ENCODE measurements at regions not wholly inside any gene's neighbourhood (a gene's known extent, or its start where the extent isn't known, plus 50 kb on each side); places are given as distances from the start of the nearest gene placed in this dataset.
A peak's percentile ranks its signal among the peaks of the same experiment; 100 is the strongest.

DNA sequence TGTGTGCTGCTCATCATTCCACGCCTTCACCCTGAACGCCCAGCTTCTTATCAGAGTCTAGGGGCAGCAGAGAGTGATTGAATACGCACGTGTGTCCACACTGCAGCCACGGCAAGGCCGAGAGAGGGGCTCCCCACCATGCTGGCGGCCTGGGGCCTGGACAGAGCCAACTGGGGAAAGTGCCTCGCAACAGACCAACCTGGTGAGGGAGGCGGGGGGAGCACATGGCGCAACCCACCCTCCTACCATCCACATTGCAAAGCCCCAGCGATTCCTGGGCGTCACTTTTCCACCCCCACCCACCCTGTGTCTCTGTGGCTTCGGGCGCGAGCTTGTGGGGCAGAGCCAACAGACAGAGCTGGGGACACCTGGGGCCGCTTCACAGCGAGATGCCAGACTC lies 66.4 kb upstream of the DUSP22 start:
- H3K9me3 Mint-ChIP-seq, result peaks cover 8% of the 10 kb centered on the region
- peak overlapping the region; percentile 65 for H3K4me3 Mint-ChIP-seq
- no peaks in the 10 kb centered on the region for H3K36me3 Mint-ChIP-seq (ENCODE audit: low read depth)
- DNase-seq (ENCODE audit: low spot score), result no peak
- no peaks in the 10 kb centered on the region for H3K27me3 Mint-ChIP-seq (ENCODE audit: insufficient read depth)
- peak overlapping the region; percentile 96 for H3K27ac Mint-ChIP-seq
- peaks cover 89% of the 10 kb centered on the region for H3K4me1 Mint-ChIP-seq (ENCODE audit: low read depth)
- intact Hi-C loops (cut with micrococcal nuclease), result loop anchor here (1.0 to 2.0 kb wide), 13 partner anchors 10 to 466 kb away; partner anchors contain the start of genes DUSP22 and IRF4

DNA sequence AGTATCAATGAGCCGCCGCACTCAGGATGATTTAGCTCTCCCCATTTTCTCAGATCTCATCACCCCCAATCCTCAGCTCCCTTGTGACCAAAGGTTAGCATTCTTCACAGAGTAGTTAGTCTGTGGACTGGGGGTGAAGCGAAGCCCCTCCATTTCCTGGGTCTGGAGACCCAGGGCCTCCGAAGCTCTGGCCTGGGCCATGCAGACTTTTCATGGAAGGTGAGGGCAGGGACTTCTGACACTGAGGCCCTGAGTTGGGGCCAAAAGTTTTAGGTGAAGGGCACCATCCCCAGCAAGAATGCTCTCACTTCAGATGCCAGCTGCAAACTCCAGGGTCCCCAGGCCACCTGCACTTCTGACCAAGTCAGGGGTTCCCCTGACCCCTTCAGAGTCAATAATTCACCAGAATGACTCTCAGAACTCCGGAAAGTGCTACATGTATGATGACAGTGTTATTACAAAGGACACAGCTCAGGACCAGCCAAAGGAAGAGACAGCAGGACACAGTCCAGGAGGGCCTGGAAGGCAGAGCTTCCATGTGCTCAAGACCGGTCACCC lies 65.7 kb upstream of the DUSP22 start:
- no peak for DNase-seq (ENCODE audit: low spot score)
- peak overlapping the region; percentile 96 for H3K27ac Mint-ChIP-seq
- peaks cover 8% of the 10 kb centered on the region for H3K9me3 Mint-ChIP-seq
- intact Hi-C loops (cut with micrococcal nuclease), result no loop called here
- H3K4me1 Mint-ChIP-seq (ENCODE audit: low read depth), result peaks cover 87% of the 10 kb centered on the region
- peak overlapping the region; percentile 26 for H3K4me3 Mint-ChIP-seq
- H3K27me3 Mint-ChIP-seq (ENCODE audit: insufficient read depth), result no peaks in the 10 kb centered on the region
- H3K36me3 Mint-ChIP-seq (ENCODE audit: low read depth), result no peaks in the 10 kb centered on the region

DNA sequence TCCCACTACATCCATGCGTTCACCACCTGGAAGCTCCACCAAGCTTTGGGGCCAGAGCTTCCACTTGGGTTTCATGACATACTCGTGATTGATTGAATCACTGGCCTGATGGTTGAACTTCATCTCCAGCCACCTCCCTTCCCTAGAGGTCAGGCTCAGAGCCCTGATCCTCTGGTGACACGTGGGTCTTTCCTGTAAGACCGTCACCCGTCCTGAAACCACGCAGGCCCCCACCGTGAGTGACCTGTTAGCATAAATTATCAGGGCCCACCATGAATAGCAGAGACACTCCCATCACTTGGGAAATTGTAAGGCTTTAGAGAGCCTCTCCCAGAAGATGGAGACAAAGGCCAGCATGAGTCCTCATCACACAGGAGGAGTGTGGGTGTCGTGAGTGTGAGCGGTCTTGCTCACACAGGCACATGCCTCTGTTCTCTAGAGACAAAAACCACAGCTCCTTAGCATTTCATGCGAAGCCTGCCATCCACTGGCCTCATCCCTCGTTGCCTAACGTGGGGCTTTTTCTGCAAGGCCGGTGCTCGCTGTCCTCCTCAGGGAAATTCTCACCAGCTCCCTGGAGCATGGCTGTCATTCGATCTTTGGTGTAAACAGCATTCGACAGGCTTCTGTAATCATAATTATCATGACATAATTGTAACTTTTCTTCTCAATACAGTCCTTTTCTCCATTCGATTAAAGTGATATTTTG lies 65.1 kb upstream of the DUSP22 start:
- H3K9me3 Mint-ChIP-seq, result peaks cover 8% of the 10 kb centered on the region

DNA sequence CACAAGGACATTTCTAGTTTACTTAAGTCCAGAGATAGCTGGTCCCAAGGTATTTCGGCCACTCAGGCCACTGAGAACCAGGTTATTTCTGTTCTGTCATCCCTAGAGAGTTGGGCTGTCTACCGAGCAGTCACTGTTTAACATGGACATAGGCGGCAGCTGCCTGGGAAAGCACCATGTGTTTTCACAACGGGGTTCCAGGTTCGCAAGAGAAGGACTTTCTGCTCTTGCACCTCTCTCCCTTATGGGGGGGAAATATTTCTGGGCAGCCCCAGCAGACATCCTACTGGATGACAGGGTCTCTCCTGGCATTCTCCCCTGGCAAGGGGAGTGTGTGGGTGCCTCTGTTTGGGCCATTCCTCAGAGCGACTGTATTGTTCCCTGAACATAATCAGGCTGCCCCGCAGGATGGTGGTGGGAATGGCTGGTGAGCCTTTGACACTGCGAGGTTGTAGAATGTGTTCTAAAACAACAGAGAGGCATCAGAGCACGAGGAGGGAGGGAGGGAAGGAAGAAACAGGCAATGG lies 64.4 kb upstream of the DUSP22 start:
- Mint-ChIP-seq H3K4me1 (ENCODE audit: low read depth) (peaks cover 86% of the 10 kb centered on the region), H3K4me3 (no peak overlapping the region), H3K36me3 (ENCODE audit: low read depth) (no peaks in the 10 kb centered on the region), H3K27me3 (ENCODE audit: insufficient read depth) (no peaks in the 10 kb centered on the region), H3K27ac (no peak overlapping the region), H3K9me3 (peaks cover 8% of the 10 kb centered on the region)
- no peak for DNase-seq (ENCODE audit: low spot score)
- intact Hi-C loops (cut with micrococcal nuclease), result no loop called here

More for the DNA sequence above, 65.1 kb upstream of the DUSP22 start:
- intact Hi-C loops (cut with micrococcal nuclease), result no loop called here
- no peaks in the 10 kb centered on the region for H3K36me3 Mint-ChIP-seq (ENCODE audit: low read depth)
- no peak for DNase-seq (ENCODE audit: low spot score)
- H3K27me3 Mint-ChIP-seq (ENCODE audit: insufficient read depth), result no peaks in the 10 kb centered on the region
- peak overlapping the region; percentile 12 for H3K27ac Mint-ChIP-seq
- no peak overlapping the region for H3K4me3 Mint-ChIP-seq
- H3K4me1 Mint-ChIP-seq (ENCODE audit: low read depth), result peaks cover 86% of the 10 kb centered on the region

DNA sequence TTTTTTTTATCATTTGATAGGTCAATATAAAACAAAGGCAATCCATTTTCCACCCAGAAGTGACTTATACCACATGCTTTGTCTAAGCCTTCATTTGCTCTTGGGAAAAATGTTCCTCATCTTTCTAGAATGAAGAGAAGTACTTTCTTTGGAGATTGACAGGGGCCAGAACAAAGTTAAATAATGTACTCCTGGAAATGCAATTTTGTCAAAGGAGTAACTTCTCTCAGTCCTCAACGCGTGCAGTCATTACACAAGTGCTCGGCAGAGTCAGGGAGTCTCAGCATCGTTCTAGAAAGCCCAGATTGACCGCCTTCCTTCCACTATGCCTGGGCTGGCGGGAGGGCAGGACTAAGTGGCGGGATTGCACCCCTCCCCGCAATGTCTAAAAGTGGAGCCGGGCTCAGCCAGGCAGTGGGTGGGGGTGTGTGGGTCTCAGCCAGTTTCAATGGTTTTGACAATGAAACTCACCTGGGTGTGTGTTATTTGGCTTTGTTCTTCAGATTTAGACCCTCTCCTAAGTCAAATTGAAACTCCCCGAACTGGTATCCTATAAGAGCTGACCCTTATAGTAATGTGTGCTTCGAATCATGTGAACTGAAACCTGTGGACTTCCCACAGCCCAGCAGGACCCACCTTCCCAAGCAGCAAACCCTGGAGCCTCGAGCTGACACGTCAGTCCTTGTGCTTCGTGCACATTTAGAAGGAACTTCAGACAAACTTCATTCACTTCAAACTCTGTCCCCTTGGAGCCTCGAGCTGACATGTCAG lies 63.2 kb upstream of the DUSP22 start:
- H3K27me3 Mint-ChIP-seq (ENCODE audit: insufficient read depth), result no peaks in the 10 kb centered on the region
- no peaks in the 10 kb centered on the region for H3K36me3 Mint-ChIP-seq (ENCODE audit: low read depth)
- peaks cover 8% of the 10 kb centered on the region for H3K9me3 Mint-ChIP-seq
- intact Hi-C loops (cut with micrococcal nuclease), result no loop called here
- no peak overlapping the region for H3K4me3 Mint-ChIP-seq
- no peak overlapping the region for H3K27ac Mint-ChIP-seq
- peaks cover 80% of the 10 kb centered on the region for H3K4me1 Mint-ChIP-seq (ENCODE audit: low read depth)
- DNase-seq (ENCODE audit: low spot score), result no peak

DNA sequence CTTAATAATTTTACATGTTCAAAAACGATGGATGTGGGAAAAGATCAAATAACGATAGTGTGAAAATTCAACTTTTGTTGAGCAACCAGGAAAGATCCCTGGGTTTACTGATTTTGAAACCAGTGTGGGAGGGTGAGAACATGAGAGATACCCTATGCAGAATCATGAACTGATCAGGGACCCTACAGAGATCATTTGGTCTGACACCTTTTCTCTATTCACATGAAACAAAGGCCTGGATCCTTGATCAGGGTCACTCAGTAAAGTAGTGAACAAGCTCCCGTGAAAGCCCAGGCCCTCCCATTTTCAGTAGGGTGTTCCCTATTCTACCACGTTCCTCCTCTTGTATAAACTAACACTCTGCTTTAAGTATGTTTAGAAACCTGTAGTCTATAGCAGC lies 60.5 kb upstream of the DUSP22 start:
- intact Hi-C loops (cut with micrococcal nuclease), result loop anchor here (1.0 kb wide), 2 partner anchors 10 to 21 kb away; no protein-coding TSS in a partner anchor
- Mint-ChIP-seq H3K9me3 (peaks cover 4% of the 10 kb centered on the region), H3K27ac (no peak overlapping the region), H3K4me3 (no peak overlapping the region), H3K27me3 (ENCODE audit: insufficient read depth) (no peaks in the 10 kb centered on the region), H3K36me3 (ENCODE audit: low read depth) (peaks cover 2% of the 10 kb centered on the region), H3K4me1 (ENCODE audit: low read depth) (peaks cover 78% of the 10 kb centered on the region)
- no peak for DNase-seq (ENCODE audit: low spot score)

DNA sequence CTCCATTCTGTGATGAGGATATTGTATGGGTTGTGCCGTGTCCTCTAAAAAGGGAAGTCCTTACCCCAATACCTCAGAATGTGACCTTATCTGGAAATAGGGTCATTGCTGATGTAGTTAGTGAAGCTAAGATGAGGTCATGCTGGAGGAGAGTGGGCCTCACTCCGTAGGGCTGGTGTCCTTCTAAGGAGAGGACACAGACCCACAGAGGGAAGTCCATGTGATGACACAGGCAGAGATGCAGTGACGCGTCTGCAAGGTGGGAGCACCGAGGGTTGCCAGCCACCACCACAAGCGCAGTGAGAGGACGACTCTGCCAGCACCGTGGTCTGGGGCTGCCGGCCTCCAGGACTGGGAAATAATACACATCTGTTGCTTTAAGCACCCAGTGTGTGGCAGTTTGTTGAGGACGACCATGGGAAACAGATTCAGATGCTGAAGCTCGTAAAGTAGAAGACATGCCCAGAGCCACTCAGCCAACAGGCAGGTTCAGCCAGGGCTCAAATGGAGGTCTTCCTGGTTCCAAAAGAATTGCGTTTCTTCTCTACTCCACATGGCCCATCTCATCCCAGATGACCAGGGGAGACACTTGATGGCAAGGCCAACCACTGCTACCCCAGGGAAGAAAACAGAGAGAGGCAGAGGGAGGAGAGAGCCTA lies 59.2 kb upstream of the DUSP22 start:
- peak overlapping the region; percentile 40 for H3K27ac Mint-ChIP-seq
- intact Hi-C loops (cut with micrococcal nuclease), result no loop called here
- peaks cover 2% of the 10 kb centered on the region for H3K36me3 Mint-ChIP-seq (ENCODE audit: low read depth)
- H3K27me3 Mint-ChIP-seq (ENCODE audit: insufficient read depth), result no peaks in the 10 kb centered on the region
- no peaks in the 10 kb centered on the region for H3K9me3 Mint-ChIP-seq
- DNase-seq (ENCODE audit: low spot score), result no peak
- peaks cover 76% of the 10 kb centered on the region for H3K4me1 Mint-ChIP-seq (ENCODE audit: low read depth)
- H3K4me3 Mint-ChIP-seq, result no peak overlapping the region

DNA sequence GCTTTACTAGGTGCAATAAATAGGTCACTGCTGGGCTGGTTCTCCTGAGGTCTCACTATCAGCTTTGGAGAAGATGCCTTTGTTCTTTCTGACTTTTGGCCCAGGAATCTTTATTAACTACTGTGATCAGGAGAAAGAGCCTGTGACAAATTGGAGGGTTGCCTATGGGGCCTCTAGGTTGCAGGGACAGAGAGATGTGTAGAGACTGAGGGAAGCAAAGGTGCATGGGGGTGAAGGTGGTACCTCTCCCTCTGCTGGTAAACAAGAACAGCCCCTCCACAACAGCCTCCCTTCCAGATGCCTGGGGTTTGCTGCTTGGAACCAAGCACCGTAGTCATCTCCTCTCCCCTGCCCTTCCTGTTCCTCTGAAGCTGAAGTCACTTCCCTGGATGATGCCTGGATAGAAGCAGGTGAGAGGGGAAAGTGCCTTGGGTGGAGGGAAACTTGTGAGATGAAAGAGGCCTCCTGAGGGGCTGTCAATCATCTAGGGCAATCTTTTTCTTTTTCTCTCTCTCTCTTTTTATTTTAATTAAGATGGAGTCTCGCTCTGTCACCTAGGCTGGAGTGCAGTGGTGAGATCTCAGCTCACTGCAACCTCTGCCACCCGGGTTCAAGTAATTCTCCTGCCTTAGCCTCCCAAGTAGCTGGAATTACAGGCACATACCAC lies 57.4 kb upstream of the DUSP22 start:
- Mint-ChIP-seq H3K27me3 (ENCODE audit: insufficient read depth) (no peaks in the 10 kb centered on the region), H3K27ac (peak overlapping the region; percentile 26), H3K4me3 (no peak overlapping the region), H3K9me3 (no peaks in the 10 kb centered on the region), H3K36me3 (ENCODE audit: low read depth) (peaks cover 2% of the 10 kb centered on the region), H3K4me1 (ENCODE audit: low read depth) (peaks cover 67% of the 10 kb centered on the region)
- no peak for DNase-seq (ENCODE audit: low spot score)
- intact Hi-C loops (cut with micrococcal nuclease), result no loop called here

DNA sequence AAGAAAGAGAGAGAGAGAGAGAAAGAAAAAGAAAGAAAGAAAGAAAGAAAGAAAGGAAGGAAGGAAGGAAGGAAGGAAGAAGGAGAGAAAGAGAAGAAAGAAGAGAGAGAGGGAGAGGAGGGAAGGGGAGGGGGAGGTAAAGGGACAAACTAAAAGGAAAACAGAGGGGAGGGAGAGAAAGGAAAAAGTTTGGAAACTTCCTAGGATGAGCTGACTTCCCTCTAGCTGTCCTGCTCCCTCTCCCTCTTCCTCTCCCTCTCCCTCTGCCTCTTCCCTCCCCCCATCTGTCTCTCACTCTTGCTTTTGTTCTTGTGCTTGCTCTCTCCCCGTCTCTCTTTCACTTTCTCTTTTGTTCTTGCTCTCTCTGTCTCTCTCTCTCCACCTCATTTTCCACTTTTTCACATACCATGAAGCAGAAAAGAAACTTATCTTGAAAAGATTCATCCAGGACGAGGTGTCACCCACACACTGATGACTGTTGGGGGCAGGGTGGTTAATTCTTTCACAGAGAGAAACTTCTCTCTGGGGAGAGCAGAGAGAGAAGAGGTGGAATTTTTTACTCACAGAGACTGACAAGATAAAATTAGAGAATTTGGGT lies 56.4 kb upstream of the DUSP22 start:
- peak; percentile 41 for DNase-seq (ENCODE audit: low spot score)
- peak overlapping the region; percentile 56 for H3K4me3 Mint-ChIP-seq
- peak overlapping the region; percentile 88 for H3K27ac Mint-ChIP-seq
- peaks cover 57% of the 10 kb centered on the region for H3K4me1 Mint-ChIP-seq (ENCODE audit: low read depth)
- peaks cover 2% of the 10 kb centered on the region for H3K36me3 Mint-ChIP-seq (ENCODE audit: low read depth)
- H3K9me3 Mint-ChIP-seq, result no peaks in the 10 kb centered on the region
- intact Hi-C loops (cut with micrococcal nuclease), result loop anchor here (1.0 kb wide), 7 partner anchors 11 to 56 kb away; partner anchors contain the start of gene DUSP22
- no peaks in the 10 kb centered on the region for H3K27me3 Mint-ChIP-seq (ENCODE audit: insufficient read depth)

DNA sequence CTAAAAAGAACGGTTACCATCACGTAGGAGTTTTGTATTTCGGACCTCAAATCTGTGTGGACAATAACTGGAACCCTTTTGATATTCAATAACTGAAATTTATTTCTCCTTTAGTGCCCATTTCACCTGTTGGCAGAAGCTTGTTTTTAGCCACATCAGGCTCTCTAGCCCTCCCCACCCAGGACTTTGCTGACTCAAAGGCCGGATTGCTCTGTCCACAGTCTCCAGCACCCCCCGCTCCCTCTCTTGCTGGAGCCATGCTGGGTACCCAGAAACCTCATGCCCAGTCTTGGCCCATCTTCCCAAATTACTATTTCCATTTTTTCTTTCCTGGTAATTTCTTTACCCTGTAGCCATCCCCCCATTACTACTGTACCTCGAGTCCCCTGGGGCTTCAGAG lies 55.8 kb upstream of the DUSP22 start:
- Mint-ChIP-seq H3K9me3 (no peaks in the 10 kb centered on the region), H3K27me3 (ENCODE audit: insufficient read depth) (no peaks in the 10 kb centered on the region), H3K27ac (peak overlapping the region; percentile 54), H3K4me1 (ENCODE audit: low read depth) (peaks cover 52% of the 10 kb centered on the region), H3K36me3 (ENCODE audit: low read depth) (peaks cover 2% of the 10 kb centered on the region), H3K4me3 (no peak overlapping the region)
- intact Hi-C loops (cut with micrococcal nuclease), result loop anchor here (1.0 kb wide), 7 partner anchors 11 to 56 kb away; partner anchors contain the start of gene DUSP22
- no peak for DNase-seq (ENCODE audit: low spot score)

DNA sequence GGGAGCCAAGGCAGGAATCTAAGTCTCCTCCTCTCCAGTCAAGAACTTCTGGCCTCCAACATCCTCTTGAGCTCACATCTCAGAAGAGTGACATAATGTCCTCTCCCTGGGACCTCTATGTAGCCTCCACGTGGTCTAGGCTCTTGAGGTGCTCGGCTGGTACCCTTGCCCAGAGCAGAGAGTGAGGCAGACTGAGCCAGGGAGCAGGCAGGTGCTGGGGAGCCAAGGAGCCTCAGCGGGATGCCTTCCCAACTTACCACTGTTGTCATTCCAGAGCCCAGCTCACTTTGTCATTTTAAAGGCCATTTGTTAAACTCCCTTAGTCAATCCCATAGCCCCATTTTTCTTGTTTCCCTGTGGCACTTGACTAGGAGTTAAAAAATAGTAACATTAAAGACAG lies 52.1 kb upstream of the DUSP22 start:
- Mint-ChIP-seq H3K36me3 (ENCODE audit: low read depth) (peaks cover 2% of the 10 kb centered on the region), H3K4me3 (no peak overlapping the region), H3K27ac (no peak overlapping the region), H3K4me1 (ENCODE audit: low read depth) (peaks cover 25% of the 10 kb centered on the region), H3K27me3 (ENCODE audit: insufficient read depth) (peaks cover 3% of the 10 kb centered on the region), H3K9me3 (peaks cover 5% of the 10 kb centered on the region)
- DNase-seq (ENCODE audit: low spot score), result no peak
- intact Hi-C loops (cut with micrococcal nuclease), result no loop called here

DNA sequence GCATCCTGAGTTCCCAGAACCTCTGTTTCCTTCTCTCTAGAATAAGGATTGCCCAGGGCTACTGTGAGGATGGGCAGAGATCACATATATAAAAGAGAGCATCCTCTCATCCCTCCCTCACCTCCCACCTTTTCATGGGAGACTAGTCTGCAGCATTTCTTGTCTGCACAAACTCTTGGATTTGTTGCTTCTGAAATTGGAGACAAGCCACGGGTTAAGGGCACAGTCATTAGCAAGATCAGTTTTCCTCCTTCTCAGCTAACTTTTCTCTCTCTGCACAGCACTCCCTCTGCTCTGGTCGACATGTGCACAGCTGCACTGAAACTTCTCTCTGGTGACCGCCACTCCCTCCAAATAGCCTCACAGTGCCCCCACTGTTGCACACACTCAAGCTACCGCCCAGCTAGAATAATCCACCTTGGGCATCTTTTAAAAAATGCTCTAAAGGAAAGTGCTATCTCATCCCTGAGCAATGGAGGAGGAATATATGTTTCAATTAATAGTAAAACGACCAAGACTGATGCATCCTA lies 50.9 kb upstream of the DUSP22 start:
- Mint-ChIP-seq H3K27ac (no peak overlapping the region), H3K4me3 (no peak overlapping the region), H3K27me3 (ENCODE audit: insufficient read depth) (peaks cover 3% of the 10 kb centered on the region), H3K4me1 (ENCODE audit: low read depth) (peaks cover 13% of the 10 kb centered on the region), H3K9me3 (peaks cover 8% of the 10 kb centered on the region), H3K36me3 (ENCODE audit: low read depth) (peaks cover 2% of the 10 kb centered on the region)
- DNase-seq (ENCODE audit: low spot score), result no peak
- intact Hi-C loops (cut with micrococcal nuclease), result no loop called here

Measured in activated T-helper 1 cell treated with anti-CD3 and anti-CD28 coated beads, Interleukin-12 subunit alpha, Interleukin-12 subunit beta, Interleukin-2, Interleukin-4 antibody, amounts not matched to agents 30 ng/mL and 10 ng/mL and 1 ng/mL, durations not matched to agents 14 hours and 24 hours and 36 hours (primary cell).